Retinal pigment epithelial cell (primary cell): ENCODE measurements at regions not wholly inside any gene's neighbourhood (a gene's known extent, or its start where the extent isn't known, plus 50 kb on each side); places are given as distances from the start of the nearest gene placed in this dataset.
"Not testable (repeated sequence)": the region's sequence is repeated elsewhere in the genome, so short reads cannot be mapped to it uniquely, and the experiment has no call there.

Experiments
- DNase-seq: peaks from one replicate; pipeline ENCODE4 v3.0.0-alpha.2; 2010; ENCODE audit warnings: low read depth
- H3K4me3 ChIP-seq: 2 replicates; pipeline ENCODE4 v1.5.1; 2011; ENCODE audit warnings: mild to moderate bottlenecking, low read length, control low read depth, moderate library complexity
- TF ChIP-seq, protein P1 (sequence below): conservative IDR thresholded peaks from 2 replicates; pipeline ENCODE4 v1.5.1; 2011; ENCODE audit warnings: low read depth, low read length, control low read depth, inconsistent platforms

DNA sequence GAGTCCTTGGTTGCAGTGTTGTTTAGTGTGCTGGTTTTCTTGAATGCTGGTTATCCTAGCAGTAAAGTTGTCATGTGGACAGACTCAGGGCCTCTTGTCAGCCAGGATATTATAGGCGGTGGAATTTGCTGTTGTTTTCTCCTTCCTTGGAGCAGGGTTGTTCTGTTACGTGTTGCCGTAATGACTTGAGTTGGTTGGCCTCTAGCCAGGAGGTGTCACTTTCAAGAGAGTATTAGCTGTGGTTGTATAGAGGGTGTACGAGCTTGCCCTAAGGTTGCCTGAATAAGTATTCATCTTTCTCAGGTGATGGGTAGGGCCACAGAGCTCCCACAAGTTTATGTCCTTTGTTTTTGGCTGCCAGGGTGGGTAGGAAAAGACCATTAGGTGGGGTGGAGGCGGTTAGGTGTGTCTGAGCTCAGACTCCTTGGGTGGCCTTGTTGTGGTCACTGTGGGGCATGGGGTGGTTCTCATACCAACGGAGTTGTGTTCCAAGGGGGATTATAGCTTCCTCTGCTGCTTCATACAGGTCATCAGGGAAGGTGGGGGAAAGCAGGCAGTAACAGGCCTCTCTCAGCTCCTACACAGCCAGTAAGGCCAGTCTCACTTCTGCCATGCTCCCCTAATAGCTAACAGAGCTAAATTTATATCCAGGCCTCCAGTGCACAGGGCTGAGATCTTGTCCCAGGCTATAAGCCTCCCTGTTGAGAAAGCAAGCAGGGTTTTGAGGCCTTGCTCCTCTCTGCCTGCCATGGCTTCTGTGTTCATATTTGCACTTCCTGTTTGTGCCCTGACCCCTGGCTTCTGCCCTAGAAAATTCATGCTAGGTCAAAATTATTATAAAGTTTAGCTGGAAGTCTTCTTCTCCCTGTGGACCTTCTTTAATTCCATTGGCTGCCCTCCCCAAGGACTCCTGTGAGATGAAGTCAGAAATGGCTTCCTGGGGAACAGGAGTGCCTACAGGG is 594.7 kb downstream of the RAPGEF2 start:
- DNase-seq: peak; percentile 75
- no peak overlapping the region for H3K4me3 ChIP-seq
- TF ChIP-seq, protein P1, sequence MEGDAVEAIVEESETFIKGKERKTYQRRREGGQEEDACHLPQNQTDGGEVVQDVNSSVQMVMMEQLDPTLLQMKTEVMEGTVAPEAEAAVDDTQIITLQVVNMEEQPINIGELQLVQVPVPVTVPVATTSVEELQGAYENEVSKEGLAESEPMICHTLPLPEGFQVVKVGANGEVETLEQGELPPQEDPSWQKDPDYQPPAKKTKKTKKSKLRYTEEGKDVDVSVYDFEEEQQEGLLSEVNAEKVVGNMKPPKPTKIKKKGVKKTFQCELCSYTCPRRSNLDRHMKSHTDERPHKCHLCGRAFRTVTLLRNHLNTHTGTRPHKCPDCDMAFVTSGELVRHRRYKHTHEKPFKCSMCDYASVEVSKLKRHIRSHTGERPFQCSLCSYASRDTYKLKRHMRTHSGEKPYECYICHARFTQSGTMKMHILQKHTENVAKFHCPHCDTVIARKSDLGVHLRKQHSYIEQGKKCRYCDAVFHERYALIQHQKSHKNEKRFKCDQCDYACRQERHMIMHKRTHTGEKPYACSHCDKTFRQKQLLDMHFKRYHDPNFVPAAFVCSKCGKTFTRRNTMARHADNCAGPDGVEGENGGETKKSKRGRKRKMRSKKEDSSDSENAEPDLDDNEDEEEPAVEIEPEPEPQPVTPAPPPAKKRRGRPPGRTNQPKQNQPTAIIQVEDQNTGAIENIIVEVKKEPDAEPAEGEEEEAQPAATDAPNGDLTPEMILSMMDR: no peak

DNA sequence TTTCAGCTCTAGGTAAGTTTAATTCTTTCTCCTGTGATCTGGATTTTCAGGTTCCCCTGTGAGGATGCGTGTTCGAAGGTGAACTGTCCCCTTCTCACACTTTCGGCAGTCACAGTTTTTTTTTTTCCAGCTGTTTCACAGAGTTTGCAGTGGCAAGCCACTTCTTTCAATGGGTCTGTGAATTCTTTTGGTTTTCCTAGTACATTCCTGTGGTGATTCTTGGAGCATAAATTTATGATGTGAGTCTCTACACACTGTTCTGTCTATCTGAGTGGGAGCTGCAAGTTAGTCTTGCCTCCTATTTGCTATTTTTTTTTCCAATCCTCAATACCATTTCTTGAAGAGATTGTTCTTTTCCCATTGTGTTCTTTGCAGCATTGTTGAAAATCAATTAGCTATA is 595.5 kb downstream of the RAPGEF2 start:
- no peak overlapping the region for H3K4me3 ChIP-seq
- TF ChIP-seq, protein P1: no peak
- no peak for DNase-seq

DNA sequence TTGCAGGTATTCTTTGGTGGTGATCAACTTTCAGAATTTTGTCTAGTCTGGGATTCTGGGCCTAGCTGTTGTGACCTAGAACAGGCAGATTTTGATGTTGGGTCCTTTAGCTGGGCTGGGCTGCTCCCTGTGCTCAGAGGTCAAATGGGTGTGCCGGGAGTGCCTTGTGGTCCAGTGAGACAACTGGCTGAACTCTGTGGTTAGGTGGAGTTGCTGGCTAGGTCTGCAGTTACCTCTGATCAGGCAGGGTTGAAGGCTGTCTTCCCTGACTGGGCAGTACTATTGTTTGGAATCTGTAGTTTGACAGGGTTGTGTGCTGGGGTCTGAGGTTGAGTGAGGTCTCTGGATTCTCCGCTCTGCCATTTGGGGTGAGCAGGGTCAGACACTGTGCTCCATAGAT is 599.3 kb downstream of the RAPGEF2 start:
- no peak overlapping the region for H3K4me3 ChIP-seq
- TF ChIP-seq, protein P1: no peak

DNA sequence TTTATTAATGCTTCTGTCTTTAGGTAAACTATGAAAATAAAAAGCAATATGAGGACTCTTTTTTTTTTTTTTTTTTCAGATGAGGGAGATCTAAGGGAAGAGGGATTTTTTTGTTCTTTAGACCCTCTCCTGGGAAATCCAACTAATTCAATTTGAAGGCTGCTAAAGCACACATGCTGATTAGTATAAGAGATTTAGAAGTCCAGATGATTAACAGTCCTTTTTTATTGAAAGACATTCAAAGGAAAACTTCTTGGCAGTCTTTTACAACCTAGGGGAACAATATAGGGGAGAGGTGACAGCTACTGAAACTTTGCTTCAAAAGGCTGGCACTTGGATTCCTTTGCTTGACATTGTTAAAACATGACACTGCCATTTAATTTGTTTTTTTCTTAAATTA is 602.5 kb downstream of the RAPGEF2 start:
- DNase-seq: no peak
- TF ChIP-seq, protein P1: no peak
- no peak overlapping the region for H3K4me3 ChIP-seq

More for the DNA sequence above, 599.3 kb downstream of the RAPGEF2 start:
- no peak for DNase-seq

DNA sequence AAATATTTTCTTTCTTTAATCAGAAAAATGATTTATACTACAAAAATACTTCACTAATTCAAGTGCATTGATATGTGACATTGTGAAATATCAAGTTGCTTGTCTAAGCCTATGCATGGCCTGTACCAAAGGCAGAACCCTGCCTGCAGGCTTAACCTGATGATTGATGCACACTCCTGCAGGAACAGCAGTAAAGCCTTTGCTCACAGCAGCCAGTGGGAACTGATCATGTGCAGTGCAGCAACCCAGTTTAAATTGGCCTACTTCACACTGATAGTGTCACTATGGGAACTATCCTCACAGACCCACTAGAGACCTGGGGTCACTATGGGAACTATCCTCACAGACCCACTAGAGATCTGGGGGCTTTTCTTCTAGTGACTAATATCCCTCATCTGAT is 603.8 kb downstream of the RAPGEF2 start:
- DNase-seq: no peak
- no peak overlapping the region for H3K4me3 ChIP-seq
- TF ChIP-seq, protein P1: no peak

DNA sequence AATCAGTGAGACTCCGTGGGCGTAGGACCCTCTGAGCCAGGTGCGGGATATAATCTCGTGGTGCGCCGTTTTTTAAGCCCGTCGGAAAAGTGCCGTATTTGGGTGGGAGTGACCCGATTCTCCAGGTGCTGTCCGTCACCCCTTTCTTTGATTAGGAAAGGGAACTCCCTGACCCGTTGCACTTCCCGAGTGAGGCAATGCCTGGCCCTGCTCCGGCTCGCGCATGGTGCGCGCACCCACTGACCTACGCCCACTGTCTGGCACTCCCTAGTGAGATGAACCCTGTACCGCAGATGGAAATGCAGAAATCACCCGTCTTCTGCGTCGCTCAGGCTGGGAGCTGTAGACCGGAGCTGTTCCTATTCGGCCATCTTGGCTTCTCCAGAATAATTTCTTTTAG is 612.3 kb downstream of the RAPGEF2 start:
- H3K4me3 ChIP-seq, DNase-seq: not testable (repeated sequence)

DNA sequence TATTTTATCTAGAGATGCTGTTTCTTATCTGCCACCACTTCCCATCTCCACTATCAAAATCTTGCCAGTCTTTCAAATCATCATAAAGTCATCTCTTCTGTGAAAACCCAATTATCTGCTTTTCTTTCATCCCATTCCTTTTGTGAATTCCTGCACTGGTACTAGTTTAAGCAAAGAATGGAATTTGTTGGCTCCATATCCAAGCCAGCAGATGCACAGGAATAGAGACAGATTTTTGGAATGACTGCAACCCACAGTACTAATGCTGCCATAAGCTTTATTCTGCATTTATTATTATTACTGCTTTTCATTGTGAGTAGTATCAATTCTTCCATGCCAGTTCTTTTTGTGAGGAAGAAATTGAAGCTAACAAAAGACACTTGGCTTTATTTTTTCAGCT is 616.7 kb downstream of the RAPGEF2 start:
- TF ChIP-seq, protein P1: no peak
- no peak overlapping the region for H3K4me3 ChIP-seq

More for the DNA sequence above, 616.7 kb downstream of the RAPGEF2 start:
- no peak for DNase-seq
